ENCODE measurements at regions not wholly inside any gene's neighbourhood (a gene's known extent, or its start where the extent isn't known, plus 50 kb on each side); places are given as distances from the start of the nearest gene placed in this dataset.
"Not testable (repeated sequence)": the region's sequence is repeated elsewhere in the genome, so short reads cannot be mapped to it uniquely, and the experiment has no call there.

- no peak for DNase-seq
Measured at GRCh38 chr1:29621826-29622435, 385.6 kb downstream of the PTPRU start.

GRCh38 chr1:29620631-29621030, 384.3 kb downstream of the PTPRU start:
- DNase-seq: no peak

- DNase-seq: no peak
Measured at GRCh38 chr1:29607236-29607635, 370.9 kb downstream of the PTPRU start.

GRCh38 chr1:29604796-29605195, 368.5 kb downstream of the PTPRU start:
- DNase-seq: not testable (repeated sequence)

GRCh38 chr1:29603622-29604021, 367.3 kb downstream of the PTPRU start:
- DNase-seq: no peak

- no peak for DNase-seq
Measured at GRCh38 chr1:29602203-29602602, 365.9 kb downstream of the PTPRU start.

GRCh38 chr1:29601021-29601420, 364.7 kb downstream of the PTPRU start:
- DNase-seq: no peak

GRCh38 chr1:29599826-29600225, 363.5 kb downstream of the PTPRU start:
- DNase-seq: no peak

GRCh38 chr1:29599071-29599470, 362.7 kb downstream of the PTPRU start:
- no peak for DNase-seq

- DNase-seq: no peak
Measured at GRCh38 chr1:29597861-29598260, 361.5 kb downstream of the PTPRU start.

- no peak for DNase-seq
Measured at GRCh38 chr1:29593601-29594382, 357.5 kb downstream of the PTPRU start.

GRCh38 chr1:29592731-29593130, 356.4 kb downstream of the PTPRU start:
- no peak for DNase-seq

GRCh38 chr1:29592261-29592615, 355.9 kb downstream of the PTPRU start:
- no peak for DNase-seq

- no peak for DNase-seq
Measured at GRCh38 chr1:29591601-29592260, 355.4 kb downstream of the PTPRU start.

- no peak for DNase-seq
Measured at GRCh38 chr1:29590583-29591565, 354.6 kb downstream of the PTPRU start.

GRCh38 chr1:29589716-29590115, 353.4 kb downstream of the PTPRU start:
- DNase-seq: not testable (repeated sequence)

GRCh38 chr1:29586991-29587745, 350.8 kb downstream of the PTPRU start:
- DNase-seq: no peak

GRCh38 chr1:29586215-29586614, 349.9 kb downstream of the PTPRU start:
- no peak for DNase-seq

- DNase-seq: no peak
Measured at GRCh38 chr1:29585656-29586055, 349.3 kb downstream of the PTPRU start.

GRCh38 chr1:29585201-29585600, 348.9 kb downstream of the PTPRU start:
- no peak for DNase-seq

- no peak for DNase-seq
Measured at GRCh38 chr1:29584776-29585175, 348.5 kb downstream of the PTPRU start.

GRCh38 chr1:29584362-29584761, 348.0 kb downstream of the PTPRU start:
- DNase-seq: no peak
